GM21825 (cell line): ENCODE measurements at regions not wholly inside any gene's neighbourhood (a gene's known extent, or its start where the extent isn't known, plus 50 kb on each side); places are given as distances from the start of the nearest gene placed in this dataset.
"Not testable (repeated sequence)": the region's sequence is repeated elsewhere in the genome, so short reads cannot be mapped to it uniquely, and the experiment has no call there.

ENCODE experiments used
- ATAC-seq: cut with Tn5 transposase; IDR thresholded peaks from one replicate; pipeline ENCODE4 v1.9.1; 2021; ENCODE audit warnings: mild to moderate bottlenecking, moderate library complexity; ENCODE audit not compliant: unreplicated experiment

DNA sequence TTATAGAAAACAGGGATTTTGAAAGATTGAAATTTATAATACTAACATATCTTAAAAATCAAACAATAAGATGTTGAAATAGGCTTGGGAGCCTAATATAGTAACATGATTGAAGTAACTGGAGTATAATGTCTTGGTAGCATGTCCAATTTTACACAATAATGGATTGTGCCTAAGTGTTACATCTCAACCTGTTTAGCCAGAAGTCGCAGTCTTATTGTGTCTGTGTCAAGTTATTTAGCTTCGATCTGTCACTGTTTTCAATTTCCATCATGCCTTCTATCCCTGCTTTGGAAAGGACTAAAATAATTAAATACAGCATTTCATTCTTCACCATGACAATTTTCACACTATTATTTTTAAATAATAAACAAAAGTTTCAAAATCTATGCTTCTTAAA, 1352.2 kb downstream of the SI start:
- ATAC-seq: no peak

DNA sequence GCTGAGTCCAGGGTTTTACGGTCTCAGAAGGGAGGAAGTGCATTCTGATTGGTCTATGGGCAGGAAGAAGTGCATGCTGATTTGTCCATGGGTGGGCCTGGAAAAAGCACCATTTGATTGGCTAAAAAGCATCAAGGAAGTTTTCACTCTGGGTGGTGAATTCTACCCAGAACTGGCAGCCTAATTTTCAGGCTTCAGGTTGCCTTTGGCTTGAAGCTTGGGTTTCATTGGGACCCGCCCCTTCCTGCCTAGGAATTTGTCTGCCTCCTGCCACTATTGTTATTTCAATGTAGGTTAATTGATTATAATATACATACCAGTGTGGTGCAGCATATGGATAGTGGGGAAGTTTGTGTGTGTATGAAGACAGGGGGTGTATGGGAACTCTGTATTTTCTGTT, 1355.9 kb downstream of the SI start:
- no peak for ATAC-seq

GRCh38 chr3:163721596-163721995, 1356.7 kb downstream of the SI start:
- no peak for ATAC-seq

GRCh38 chr3:163717377-163717776, 1360.9 kb downstream of the SI start:
- ATAC-seq: no peak

- no peak for ATAC-seq
These were observed 1369.9 kb downstream of the SI start for GRCh38 chr3:163708428-163708827.

GRCh38 chr3:163707659-163708058, 1370.6 kb downstream of the SI start:
- no peak for ATAC-seq

- not testable (repeated sequence) for ATAC-seq
These were observed 1380.1 kb downstream of the SI start for GRCh38 chr3:163698221-163698620.

DNA sequence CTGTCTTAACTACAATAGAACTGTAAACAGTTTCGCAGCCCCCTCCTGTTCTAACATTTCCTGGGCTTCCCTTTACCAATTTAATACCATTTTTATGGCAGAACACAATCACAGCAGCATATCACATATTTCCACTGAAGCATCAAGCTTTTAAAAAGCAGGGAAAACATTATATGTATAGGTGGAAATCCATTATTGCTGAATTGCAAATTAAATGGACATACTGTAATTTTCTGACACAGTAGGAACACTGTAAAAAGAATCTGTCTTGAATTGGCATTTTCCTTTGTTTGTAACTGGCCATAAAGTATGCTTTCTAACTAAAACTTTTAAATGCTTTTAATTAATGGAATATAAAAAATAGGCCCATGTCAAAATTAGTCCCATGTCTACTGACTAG, 1385.8 kb downstream of the SI start:
- ATAC-seq: no peak

- ATAC-seq: no peak
These were observed 1393.6 kb downstream of the SI start for GRCh38 chr3:163684651-163685050.

DNA sequence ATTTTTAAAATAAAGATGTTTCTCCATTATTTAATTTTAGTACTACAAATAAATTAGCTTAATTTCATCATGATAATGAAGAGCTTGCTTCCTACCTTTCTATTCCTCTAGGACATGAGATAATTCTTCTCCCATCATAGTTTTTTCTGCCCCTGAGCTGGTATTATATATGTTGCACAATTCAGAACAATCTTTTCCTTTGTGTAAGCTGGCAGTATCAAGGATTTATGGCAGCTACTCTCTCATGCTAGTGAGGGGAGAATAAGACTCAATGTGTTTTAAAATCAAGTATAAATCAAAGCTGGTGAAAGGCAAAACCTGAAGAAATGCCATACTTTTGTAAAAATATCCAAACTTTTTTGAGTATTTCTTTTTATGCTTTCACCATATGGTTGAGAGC, 1405.3 kb downstream of the SI start:
- no peak for ATAC-seq

GRCh38 chr3:163671201-163671600, 1407.1 kb downstream of the SI start:
- ATAC-seq: no peak

GRCh38 chr3:163664466-163664865, 1413.8 kb downstream of the SI start:
- no peak for ATAC-seq

- no peak for ATAC-seq
These were observed 1421.2 kb downstream of the SI start for GRCh38 chr3:163657088-163657487.

DNA sequence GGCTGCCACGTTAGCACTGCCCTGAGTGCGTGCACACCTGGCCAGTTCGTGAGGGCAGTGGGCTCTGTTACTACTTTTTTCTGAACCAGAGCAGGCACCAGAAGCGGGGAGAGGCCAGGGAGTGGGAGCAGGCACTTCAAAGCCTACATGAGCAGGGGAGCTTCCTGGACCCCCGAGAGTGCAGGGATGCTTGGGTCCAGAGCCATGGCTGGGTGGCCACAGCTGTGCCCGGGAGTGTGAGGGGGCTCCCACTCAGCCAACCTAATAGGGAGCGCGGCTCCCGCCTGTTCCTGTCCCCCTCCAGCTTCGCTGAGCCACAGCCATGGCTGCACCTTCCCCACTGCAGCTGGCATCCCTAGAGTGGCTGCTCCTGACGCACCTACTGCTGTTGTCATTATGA, 1423.3 kb downstream of the SI start:
- no peak for ATAC-seq

DNA sequence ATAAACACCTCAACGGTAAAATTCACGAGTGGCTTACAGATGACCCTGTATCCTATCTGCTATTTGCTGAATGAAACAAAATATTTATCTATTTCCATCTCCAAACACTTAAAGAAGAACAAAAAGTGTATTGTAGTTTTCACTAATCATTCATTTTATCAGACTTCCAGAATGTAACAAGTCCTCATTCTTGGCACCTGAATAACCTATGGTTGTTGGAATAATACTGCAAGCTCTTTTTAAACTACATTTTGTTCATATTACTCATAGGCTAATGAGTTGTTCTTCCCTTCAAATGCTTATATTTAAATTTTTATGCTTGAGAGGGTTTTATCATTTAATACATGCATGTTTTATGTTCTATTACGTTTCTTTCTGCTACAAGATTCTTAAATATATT, 1434.1 kb downstream of the SI start:
- ATAC-seq: no peak

DNA sequence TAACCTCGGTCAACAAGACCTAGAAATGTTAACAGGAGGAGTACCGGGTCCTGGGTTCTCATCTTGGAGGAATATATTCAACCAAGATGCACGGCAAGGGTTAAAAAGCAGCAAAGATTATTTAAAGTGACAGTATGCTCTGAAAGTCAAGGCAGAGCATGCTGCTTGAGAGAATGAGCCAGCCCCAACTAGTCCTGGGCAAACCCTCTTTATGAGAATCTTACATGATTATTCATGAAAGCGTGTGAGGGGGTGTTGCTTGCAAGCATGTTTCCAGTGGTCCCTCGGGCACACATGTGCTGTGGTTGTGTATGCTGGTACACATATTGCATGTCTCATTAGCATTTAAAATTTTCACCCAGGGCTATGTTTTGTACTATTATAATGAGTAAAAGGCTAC, 1445.6 kb downstream of the SI start:
- ATAC-seq: no peak

- ATAC-seq: no peak
These were observed 1451.5 kb downstream of the SI start for GRCh38 chr3:163626753-163627152.

GRCh38 chr3:163622384-163622783, 1455.9 kb downstream of the SI start:
- no peak for ATAC-seq

DNA sequence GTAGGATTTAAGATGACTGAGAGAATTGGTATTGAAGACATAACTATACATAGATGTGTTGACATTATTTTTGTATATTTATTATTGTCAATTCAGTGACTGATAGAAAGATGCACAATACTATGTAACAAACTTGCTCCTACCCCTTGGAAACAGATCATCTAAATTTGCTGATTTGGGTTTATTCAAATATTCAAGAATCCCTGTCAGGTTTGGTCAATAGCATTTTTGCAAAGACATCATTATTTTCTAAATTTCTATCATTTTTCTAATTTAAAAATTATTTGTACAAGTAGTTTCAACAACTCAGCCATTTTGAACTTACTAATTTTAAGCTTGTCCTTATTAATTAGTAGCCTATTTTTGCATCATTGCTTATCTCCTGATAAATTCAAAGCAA, 1463.4 kb downstream of the SI start:
- no peak for ATAC-seq

- no peak for ATAC-seq
These were observed 1472.4 kb downstream of the SI start for GRCh38 chr3:163605915-163606314.

GRCh38 chr3:163601426-163601825, 1476.9 kb downstream of the SI start:
- no peak for ATAC-seq

DNA sequence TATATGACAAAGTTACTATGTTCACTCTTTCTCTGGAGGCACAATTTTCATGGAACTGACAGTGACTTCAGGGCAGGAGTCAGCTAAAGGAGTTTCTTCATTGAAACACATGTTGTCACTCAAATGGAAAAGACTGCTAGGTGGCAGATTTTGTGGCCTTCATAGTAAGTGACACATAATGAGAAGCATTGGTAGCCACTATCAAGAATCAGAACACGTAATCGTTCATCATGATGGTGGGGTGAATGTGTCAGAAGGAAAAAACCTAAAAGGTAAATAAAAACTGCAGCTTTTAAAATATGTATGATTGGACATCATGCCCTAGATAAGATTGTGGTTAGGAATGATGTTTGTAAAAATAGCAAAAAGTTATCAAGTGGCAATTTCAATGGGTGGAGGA, 1491.0 kb downstream of the SI start:
- ATAC-seq: no peak

- no peak for ATAC-seq
These were observed 1495.3 kb downstream of the SI start for GRCh38 chr3:163582967-163583366.

- ATAC-seq: no peak
These were observed 1501.0 kb downstream of the SI start for GRCh38 chr3:163577271-163577670.
